ENCODE measurements at regions not wholly inside any gene's neighbourhood (a gene's known extent, or its start where the extent isn't known, plus 50 kb on each side); places are given as distances from the start of the nearest gene placed in this dataset.

DNA sequence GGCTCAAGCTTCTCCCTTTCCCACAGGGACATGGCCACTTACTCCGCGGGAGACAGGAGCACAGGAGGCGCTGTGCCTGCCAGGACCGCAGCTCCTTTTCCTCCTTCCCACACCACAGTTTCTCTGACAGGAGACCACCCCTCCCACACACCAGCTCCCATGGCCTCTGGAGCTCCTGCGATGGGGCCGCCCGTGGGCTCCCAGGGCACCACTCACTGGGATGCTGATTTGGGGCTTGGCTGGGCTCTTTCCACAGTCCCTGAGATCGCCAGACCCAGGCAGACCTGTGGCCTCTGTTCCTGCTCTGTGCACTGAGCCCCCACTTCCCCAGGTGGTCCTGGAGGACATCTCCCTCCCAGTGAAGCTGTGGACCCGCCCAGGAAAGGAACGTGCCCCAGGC lies 226.9 kb upstream of the SHH start:
- FAIRE-seq: no peak
- no peak overlapping the region for H3K4me3 ChIP-seq
- POLR2A ChIA-PET: no interaction called here
- 97% methylated on average over 4 of the region's 10 CpGs for WGBS (ENCODE audit: missing lambda C conversion rate)
- ATAC-seq: no peak
- no peaks in the 10 kb centered on the region for H3K9me3 ChIP-seq
- H3K27ac ChIP-seq: no peak overlapping the region
- H3K4me2 ChIP-seq: no peak overlapping the region
- DNase-seq (ENCODE audit: low read depth in 1 of 2, low spot score in 1 of 2): no peak
- CTCF ChIA-PET: interaction anchor here (0.7 kb wide), 1 partner anchor 177 kb away, joined by 3 read pairs; no protein-coding TSS in a partner anchor
- H3K4me1 ChIP-seq: peaks cover 10% of the 10 kb centered on the region
- TF ChIP-seq HOXA7 (CRISPR knock-in tag; IDR thresholded peaks at IDR 0.05) (no peak), RNF2 (IDR thresholded peaks at IDR 0.05; ENCODE audit: borderline replicate concordance, low read depth) (no peak), EHMT2 (IDR thresholded peaks at IDR 0.05; ENCODE audit: low read depth) (no peak)
- TF ChIP-seq, protein P1, sequence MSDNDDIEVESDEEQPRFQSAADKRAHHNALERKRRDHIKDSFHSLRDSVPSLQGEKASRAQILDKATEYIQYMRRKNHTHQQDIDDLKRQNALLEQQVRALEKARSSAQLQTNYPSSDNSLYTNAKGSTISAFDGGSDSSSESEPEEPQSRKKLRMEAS (IDR thresholded peaks at IDR 0.05): no peak

DNA sequence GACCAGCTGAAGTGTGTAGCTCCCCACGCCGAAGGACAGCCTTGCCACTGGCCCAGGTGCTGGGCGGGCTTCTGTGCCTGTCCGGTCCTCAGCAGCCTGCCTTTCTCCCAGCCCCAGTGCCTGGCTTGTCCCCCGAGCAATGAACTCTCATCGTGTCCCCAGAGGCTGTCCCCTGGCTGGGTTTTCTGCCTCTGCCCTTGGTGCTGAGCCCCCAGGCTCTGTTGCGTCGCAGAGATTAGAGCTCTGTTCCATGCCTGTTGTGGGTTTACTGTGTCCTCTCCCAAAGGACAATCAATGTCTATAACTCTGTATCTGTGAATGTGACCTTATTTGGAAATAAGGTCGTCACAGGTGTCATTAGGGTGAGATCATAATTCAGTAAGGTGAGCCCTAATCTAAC lies 226.1 kb upstream of the SHH start:
- POLR2A ChIA-PET: no interaction called here
- no peak for TF ChIP-seq ZNF302 (CRISPR knock-in tag; IDR thresholded peaks at IDR 0.05)
- TF ChIP-seq, protein P2, sequence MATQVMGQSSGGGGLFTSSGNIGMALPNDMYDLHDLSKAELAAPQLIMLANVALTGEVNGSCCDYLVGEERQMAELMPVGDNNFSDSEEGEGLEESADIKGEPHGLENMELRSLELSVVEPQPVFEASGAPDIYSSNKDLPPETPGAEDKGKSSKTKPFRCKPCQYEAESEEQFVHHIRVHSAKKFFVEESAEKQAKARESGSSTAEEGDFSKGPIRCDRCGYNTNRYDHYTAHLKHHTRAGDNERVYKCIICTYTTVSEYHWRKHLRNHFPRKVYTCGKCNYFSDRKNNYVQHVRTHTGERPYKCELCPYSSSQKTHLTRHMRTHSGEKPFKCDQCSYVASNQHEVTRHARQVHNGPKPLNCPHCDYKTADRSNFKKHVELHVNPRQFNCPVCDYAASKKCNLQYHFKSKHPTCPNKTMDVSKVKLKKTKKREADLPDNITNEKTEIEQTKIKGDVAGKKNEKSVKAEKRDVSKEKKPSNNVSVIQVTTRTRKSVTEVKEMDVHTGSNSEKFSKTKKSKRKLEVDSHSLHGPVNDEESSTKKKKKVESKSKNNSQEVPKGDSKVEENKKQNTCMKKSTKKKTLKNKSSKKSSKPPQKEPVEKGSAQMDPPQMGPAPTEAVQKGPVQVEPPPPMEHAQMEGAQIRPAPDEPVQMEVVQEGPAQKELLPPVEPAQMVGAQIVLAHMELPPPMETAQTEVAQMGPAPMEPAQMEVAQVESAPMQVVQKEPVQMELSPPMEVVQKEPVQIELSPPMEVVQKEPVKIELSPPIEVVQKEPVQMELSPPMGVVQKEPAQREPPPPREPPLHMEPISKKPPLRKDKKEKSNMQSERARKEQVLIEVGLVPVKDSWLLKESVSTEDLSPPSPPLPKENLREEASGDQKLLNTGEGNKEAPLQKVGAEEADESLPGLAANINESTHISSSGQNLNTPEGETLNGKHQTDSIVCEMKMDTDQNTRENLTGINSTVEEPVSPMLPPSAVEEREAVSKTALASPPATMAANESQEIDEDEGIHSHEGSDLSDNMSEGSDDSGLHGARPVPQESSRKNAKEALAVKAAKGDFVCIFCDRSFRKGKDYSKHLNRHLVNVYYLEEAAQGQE (IDR thresholded peaks at IDR 0.05): 0 out of 2 replicates have a peak, but pooled peaks have one; percentile 15
- Histone ChIP-seq H3K27ac (no peak overlapping the region), H3K4me2 (no peak overlapping the region), H3K4me1 (peaks cover 10% of the 10 kb centered on the region), H3K4me3 (no peak overlapping the region), H3K9me3 (peaks cover 3% of the 10 kb centered on the region; the same call in 1 of the 3 replicates)
- DNase-seq (ENCODE audit: low read depth in 1 of 2, low spot score in 1 of 2) (no peak), ATAC-seq (no peak), FAIRE-seq (no peak)
- CTCF ChIA-PET: no interaction called here
- WGBS (ENCODE audit: missing lambda C conversion rate): 82% methylated on average over 8 of the region's 9 CpGs

DNA sequence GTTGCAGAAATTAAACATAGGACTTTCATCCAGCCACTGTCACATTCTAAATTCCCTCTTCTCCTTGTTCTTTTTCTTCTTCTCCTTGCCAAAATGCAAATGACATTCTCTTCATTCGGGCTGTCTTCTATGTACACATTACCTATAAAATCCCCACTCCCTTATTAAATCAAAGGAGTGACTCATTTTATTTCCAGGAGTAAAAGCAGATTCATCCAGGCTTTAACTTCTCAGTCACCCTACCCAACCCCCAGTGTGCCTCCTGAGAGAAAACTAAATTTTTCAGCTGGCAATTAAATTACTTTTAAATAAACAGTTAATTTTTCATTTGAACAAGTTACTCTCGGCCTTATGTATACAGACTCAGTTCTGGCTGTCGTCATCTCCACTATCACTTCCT lies 223.9 kb upstream of the SHH start:
- ChIA-PET CTCF (no interaction called here), POLR2A (no interaction called here)
- no peak overlapping the region for H3K4me3 ChIP-seq
- peak overlapping the region; percentile 39 for H3K4me2 ChIP-seq
- no peak for FAIRE-seq
- DNase-seq (ENCODE audit: low read depth in 1 of 2, low spot score in 1 of 2): no peak
- no peak for TF ChIP-seq HDAC2 (IDR thresholded peaks at IDR 0.05)
- no peak for TF ChIP-seq HOXB5 (CRISPR knock-in tag; IDR thresholded peaks at IDR 0.05)
- no peak for TF ChIP-seq HEYL (CRISPR knock-in tag; IDR thresholded peaks at IDR 0.05)
- TF ChIP-seq BHLHE40 (IDR thresholded peaks at IDR 0.05; ENCODE audit: low read depth, low read length): no peak
- no peak for TF ChIP-seq CHD2 (IDR thresholded peaks at IDR 0.05; ENCODE audit: low read length, partially characterized antibody)
- TF ChIP-seq GATA3 (IDR thresholded peaks at IDR 0.05; ENCODE audit: borderline replicate concordance): no peak
- TF ChIP-seq, protein P3, sequence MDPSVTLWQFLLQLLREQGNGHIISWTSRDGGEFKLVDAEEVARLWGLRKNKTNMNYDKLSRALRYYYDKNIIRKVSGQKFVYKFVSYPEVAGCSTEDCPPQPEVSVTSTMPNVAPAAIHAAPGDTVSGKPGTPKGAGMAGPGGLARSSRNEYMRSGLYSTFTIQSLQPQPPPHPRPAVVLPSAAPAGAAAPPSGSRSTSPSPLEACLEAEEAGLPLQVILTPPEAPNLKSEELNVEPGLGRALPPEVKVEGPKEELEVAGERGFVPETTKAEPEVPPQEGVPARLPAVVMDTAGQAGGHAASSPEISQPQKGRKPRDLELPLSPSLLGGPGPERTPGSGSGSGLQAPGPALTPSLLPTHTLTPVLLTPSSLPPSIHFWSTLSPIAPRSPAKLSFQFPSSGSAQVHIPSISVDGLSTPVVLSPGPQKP (IDR thresholded peaks at IDR 0.05; ENCODE audit: low read depth, low read length): no peak
- TF ChIP-seq ZFP36 (IDR thresholded peaks at IDR 0.05; ENCODE audit: borderline replicate concordance, partially characterized antibody): no peak
- TF ChIP-seq, protein P4, sequence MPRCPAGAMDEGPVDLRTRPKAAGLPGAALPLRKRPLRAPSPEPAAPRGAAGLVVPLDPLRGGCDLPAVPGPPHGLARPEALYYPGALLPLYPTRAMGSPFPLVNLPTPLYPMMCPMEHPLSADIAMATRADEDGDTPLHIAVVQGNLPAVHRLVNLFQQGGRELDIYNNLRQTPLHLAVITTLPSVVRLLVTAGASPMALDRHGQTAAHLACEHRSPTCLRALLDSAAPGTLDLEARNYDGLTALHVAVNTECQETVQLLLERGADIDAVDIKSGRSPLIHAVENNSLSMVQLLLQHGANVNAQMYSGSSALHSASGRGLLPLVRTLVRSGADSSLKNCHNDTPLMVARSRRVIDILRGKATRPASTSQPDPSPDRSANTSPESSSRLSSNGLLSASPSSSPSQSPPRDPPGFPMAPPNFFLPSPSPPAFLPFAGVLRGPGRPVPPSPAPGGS (IDR thresholded peaks at IDR 0.05): no peak
- TF ChIP-seq PHF8 (IDR thresholded peaks at IDR 0.05; ENCODE audit: borderline replicate concordance, low read depth): no peak
- TF ChIP-seq ZC3H11A (IDR thresholded peaks at IDR 0.05): no peak
- TF ChIP-seq CHD4 (IDR thresholded peaks at IDR 0.05; ENCODE audit: borderline replicate concordance): no peak
- no peak for TF ChIP-seq NFE2L2 (conservative IDR thresholded peaks at IDR 0.05; ENCODE audit: low read length)
- TF ChIP-seq, protein P5, sequence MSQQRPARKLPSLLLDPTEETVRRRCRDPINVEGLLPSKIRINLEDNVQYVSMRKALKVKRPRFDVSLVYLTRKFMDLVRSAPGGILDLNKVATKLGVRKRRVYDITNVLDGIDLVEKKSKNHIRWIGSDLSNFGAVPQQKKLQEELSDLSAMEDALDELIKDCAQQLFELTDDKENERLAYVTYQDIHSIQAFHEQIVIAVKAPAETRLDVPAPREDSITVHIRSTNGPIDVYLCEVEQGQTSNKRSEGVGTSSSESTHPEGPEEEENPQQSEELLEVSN (IDR thresholded peaks at IDR 0.05; ENCODE audit: borderline replicate concordance, low read depth): no peak
- no peak for TF ChIP-seq EHMT2 (IDR thresholded peaks at IDR 0.05; ENCODE audit: low read depth)
- TF ChIP-seq, protein P2 (IDR thresholded peaks at IDR 0.05): no peak
- no peak for TF ChIP-seq KDM5A (IDR thresholded peaks at IDR 0.05)
- TF ChIP-seq NPAS2 (CRISPR knock-in tag; IDR thresholded peaks at IDR 0.05; ENCODE audit: borderline replicate concordance): no peak
- H3K27ac ChIP-seq: 0 out of 6 replicates have a peak overlapping the region, but pooled peaks of 1 of the 2 experiments have one; percentile 10
- WGBS (ENCODE audit: missing lambda C conversion rate): 23% methylated on average over 3 of the region's 3 CpGs
- H3K9me3 ChIP-seq: peaks cover 8% of the 10 kb centered on the region; the same call in 1 of the 3 replicates
- no peak for ATAC-seq
- H3K4me1 ChIP-seq: peaks cover 10% of the 10 kb centered on the region
